K562 (cell line): ENCODE measurements at regions not wholly inside any gene's neighbourhood (a gene's known extent, or its start where the extent isn't known, plus 50 kb on each side); places are given as distances from the start of the nearest gene placed in this dataset.

Source experiments
- ATAC-seq: fragments of 200-7000 bp; cut with Tn5 transposase; 3 replicates; pipeline ENCODE4 v1.9.1; 2020; ENCODE audit warnings: moderate library complexity
- BruUV-seq: library from RNA; stranded (reverse); fragments of 400-500 nt; replicated peaks from 2 replicates; lab custom pipeline; 2021; lab: Mats Ljungman, UMichigan
- CTCF ChIA-PET: fragments of 300-600 bp; formaldehyde crosslinking; extraction: SDS; loops from one replicate; lab custom pipeline; 2021; ENCODE audit warnings: low intra/inter-chr PET ratio; lab: Yijun Ruan, JAX
- POLR2A ChIA-PET: fragments of 300-600, 350-650 bp; sonication (Branson Sonifier 250); formaldehyde crosslinking; extraction: SDS; loops from one replicate; lab custom pipeline; 2021; ENCODE audit warnings: antibody characterized with exemption, inconsistent platforms; lab: Yijun Ruan, JAX
- DNase-seq, 4 experiments: peaks; one replicate each; pipeline versions ENCODE4 v3.0.0 to v3.0.0-alpha.2; 2011 to 2018; ENCODE audit warnings: low spot score in 3 of 4, mixed read lengths in 3 of 4; ENCODE audit errors: extremely low read depth in 1 of 4
- FAIRE-seq: peaks from 2 replicates; lab custom pipeline; 2011; peaks lifted over from hg19 to GRCh38; lab: Jason Lieb, UNC
- H2AFZ ChIP-seq: 2 replicates; pipeline ENCODE4 v1.6.0; 2011; ENCODE audit warnings: low read depth, low read length, control low read depth, inconsistent platforms
- H3K27ac ChIP-seq: fragments of 200-600 bp; 3 replicates; pipeline ENCODE4 v1.8.0; 2011; ENCODE audit warnings: low read depth, mild to moderate bottlenecking, control low read depth, inconsistent platforms, low read length, moderate library complexity, mixed read lengths; ENCODE audit errors: extremely low read depth
- H3K27me3 ChIP-seq, 2 experiments: fragments of 300-600 bp in 1 of 2; 2 replicates in 1 of 2; 3 replicates in 1 of 2; pipeline versions ENCODE4 v1.6.0 to v1.8.0; 2011; ENCODE audit warnings: inconsistent platforms in 2 of 2, low read length in 2 of 2, mild to moderate bottlenecking in 1 of 2, mixed read lengths in 1 of 2, moderate library complexity in 1 of 2; ENCODE audit not compliant: control insufficient read depth in 2 of 2, insufficient read depth in 2 of 2
- H3K36me3 ChIP-seq: fragments of 300-600 bp; 3 replicates; pipeline ENCODE4 v1.8.0; 2011; ENCODE audit warnings: mild to moderate bottlenecking, low read length, inconsistent platforms; ENCODE audit not compliant: control insufficient read depth, insufficient read depth
- H3K4me1 ChIP-seq, 2 experiments: fragments of 200-600 bp in 1 of 2; replicated peaks in 1 of 2; 2 replicates in 1 of 2; 3 replicates in 1 of 2; pipeline versions ENCODE4 v1.5.1 to v1.8.0; 2011; ENCODE audit warnings: inconsistent platforms in 2 of 2, low read length in 2 of 2, mild to moderate bottlenecking in 1 of 2, mixed read lengths in 1 of 2, moderate library complexity in 1 of 2; ENCODE audit not compliant: control insufficient read depth in 2 of 2, insufficient read depth in 2 of 2
- H3K4me2 ChIP-seq: 2 replicates; pipeline ENCODE4 v1.6.1; 2011; ENCODE audit warnings: low read length, control low read depth, inconsistent platforms, mixed read lengths; ENCODE audit not compliant: insufficient read depth
- H3K4me3 ChIP-seq: fragments of 200-600 bp; sonication (generic), shearing (Covaris generic); 2 replicates; pipeline ENCODE4 v1.5.1; 2016; ENCODE audit warnings: control low read depth, inconsistent platforms
- H3K79me2 ChIP-seq: fragments of 200-600 bp; 3 replicates; pipeline ENCODE4 v1.8.0; 2011; ENCODE audit warnings: low read length, inconsistent platforms; ENCODE audit not compliant: control insufficient read depth, insufficient read depth
- H3K9ac ChIP-seq, 2 experiments: 2 replicates each; pipeline versions ENCODE4 v1.6.0 to v1.6.1; 2011; ENCODE audit warnings: low read depth in 2 of 2, low read length in 2 of 2, control low read depth in 1 of 2, inconsistent platforms in 1 of 2, mild to moderate bottlenecking in 1 of 2, mixed read lengths in 1 of 2; ENCODE audit not compliant: insufficient read depth in 1 of 2
- H3K9me1 ChIP-seq: one replicate; pipeline ENCODE4 v1.6.0; 2011; ENCODE audit warnings: inconsistent platforms, mild to moderate bottlenecking, low read length, moderate library complexity; ENCODE audit not compliant: control insufficient read depth, insufficient read depth
- H3K9me3 ChIP-seq: replicated peaks from 2 replicates; pipeline ENCODE4 v1.5.1; 2011; ENCODE audit warnings: low read depth, low read length, inconsistent platforms; ENCODE audit not compliant: control insufficient read depth, insufficient read depth
- H4K20me1 ChIP-seq: replicated peaks from 2 replicates; pipeline ENCODE4 v1.6.1; 2011; ENCODE audit warnings: low read length, inconsistent platforms, mixed read lengths; ENCODE audit not compliant: control insufficient read depth, insufficient read depth
- ASH1L ChIP-seq: fragments of 450-650 bp; IDR thresholded peaks from 2 replicates; pipeline ENCODE4 v1.6.1; 2018; ENCODE audit warnings: borderline replicate concordance, mild to moderate bottlenecking, low read depth; ENCODE audit not compliant: partially characterized antibody
- CREM ChIP-seq: IDR thresholded peaks from 2 replicates; pipeline ENCODE4 v1.6.1; 2014; ENCODE audit warnings: antibody characterized with exemption, low read depth
- EWSR1 ChIP-seq: fragments of 450-650 bp; IDR thresholded peaks from 2 replicates; pipeline ENCODE4 v1.6.1; 2018; ENCODE audit warnings: borderline replicate concordance, mild to moderate bottlenecking, low read depth, moderate library complexity; ENCODE audit not compliant: partially characterized antibody
- GATAD2B ChIP-seq: fragments of 450-650 bp; IDR thresholded peaks from 2 replicates; pipeline ENCODE4 v1.6.1; 2017; ENCODE audit warnings: mild to moderate bottlenecking, borderline replicate concordance
- JUN ChIP-seq, 2 experiments: sonication (generic) in 1 of 2; formaldehyde crosslinking in 1 of 2; IDR thresholded peaks; 2 replicates each; pipeline versions ENCODE4 v1.6.1 to v1.8.0; 2012 to 2022; ENCODE audit warnings: borderline replicate concordance in 2 of 2, mild to moderate bottlenecking in 2 of 2, improper control_type of control experiment in 1 of 2, low read depth in 1 of 2, low read length in 1 of 2, missing genetic modification reagents in 1 of 2
- NFYB ChIP-seq: IDR thresholded peaks from 2 replicates; pipeline ENCODE4 v1.6.1; 2011; ENCODE audit warnings: mild to moderate bottlenecking, moderate library complexity; ENCODE audit not compliant: insufficient read length; ENCODE audit errors: extremely low read depth
- SNRNP70 ChIP-seq: fragments of 200-400 bp; formaldehyde crosslinking; optimal IDR thresholded peaks from 2 replicates; pipeline ENCODE3; 2017; ENCODE audit warnings: low read depth, low read length
- SP2 ChIP-seq: IDR thresholded peaks from 2 replicates; pipeline ENCODE4 v1.6.1; 2011; ENCODE audit warnings: mild to moderate bottlenecking, low read depth, low read length, moderate library complexity; ENCODE audit not compliant: poor library complexity, severe bottlenecking; ENCODE audit errors: extremely low read depth
- THAP12 ChIP-seq: fragments of 250-450 bp; sonication (Bioruptor Pico); IDR thresholded peaks from 2 replicates; pipeline ENCODE4 v1.9.0; 2021; ENCODE audit warnings: mild to moderate bottlenecking, inconsistent platforms
- XRCC4 ChIP-seq: IDR thresholded peaks from one replicate; pipeline ENCODE4 v1.6.1; 2011; ENCODE audit not compliant: insufficient read depth, insufficient read length; ENCODE audit errors: extremely low read depth
- ZC3H4 ChIP-seq: sonication (generic); formaldehyde crosslinking; IDR thresholded peaks from 2 replicates; pipeline ENCODE4 v1.9.0; 2021; ENCODE audit warnings: missing genetic modification reagents, borderline replicate concordance
- ZKSCAN8 ChIP-seq: fragments of 200-800 bp; sonication (Bioruptor generic); IDR thresholded peaks from 2 replicates; pipeline ENCODE4 v1.6.1; 2016; ENCODE audit warnings: missing genetic modification characterization, missing compliant biosample characterization
- ZNF124 ChIP-seq: sonication (generic); formaldehyde crosslinking; IDR thresholded peaks from 2 replicates; pipeline ENCODE4 v1.8.1; 2022; ENCODE audit warnings: missing genetic modification reagents
- ZNF143 ChIP-seq: sonication (generic); formaldehyde crosslinking; IDR thresholded peaks from 2 replicates; pipeline ENCODE4 v1.9.0; 2022; ENCODE audit warnings: mild to moderate bottlenecking, missing genetic modification reagents
- ZNF436 ChIP-seq: fragments of 250-450, 450-650 bp; sonication (Bioruptor Pico); formaldehyde crosslinking; IDR thresholded peaks from 2 replicates; pipeline ENCODE4 v1.7.0; 2020; ENCODE audit warnings: mild to moderate bottlenecking
- ZNF699 ChIP-seq: fragments of 250-450 bp; sonication (Bioruptor Pico); IDR thresholded peaks from 2 replicates; pipeline ENCODE4 v1.8.0; 2021; ENCODE audit warnings: mild to moderate bottlenecking, moderate library complexity; ENCODE audit not compliant: insufficient replicate concordance
- WGBS: fragments of 100-300 bp; shearing (Covaris generic); methylation state at CpG from one replicate; pipeline ENCODE4 v1.1.6; 2016; ENCODE audit warnings: low coverage, mixed read lengths; ENCODE audit not compliant: insufficient coverage; ENCODE audit errors: missing lambda C conversion rate; 5-methylcytosine and 5-hydroxymethylcytosine counted together
- in situ Hi-C: fragments of 300-500 bp; cut with MboI; formaldehyde crosslinking; loops from 4 replicates; pipeline ENCODE4 v1.15.0; 2018; ENCODE audit warnings: inconsistent platforms, mixed read lengths
- intact Hi-C: fragments of 100-400 bp; cut with micrococcal nuclease; formaldehyde crosslinking; loops from 2 replicates; pipeline ENCODE4 v1.14.2; 2022
- TF ChIP-seq, protein P1 (sequence below), 2 experiments: fragments of 200-800 bp in 1 of 2; sonication (Bioruptor generic) in 1 of 2; sonication (generic) in 1 of 2; formaldehyde crosslinking in 1 of 2; IDR thresholded peaks in 1 of 2; conservative IDR thresholded peaks in 1 of 2; 2 replicates each; pipeline versions ENCODE4 v1.5.0 to v1.6.1; 2016 to 2020; ENCODE audit warnings: missing compliant biosample characterization in 1 of 2, missing genetic modification characterization in 1 of 2, missing genetic modification reagents in 1 of 2
- TF ChIP-seq, protein P2 (sequence below): fragments of 450-650 bp; IDR thresholded peaks from 2 replicates; pipeline ENCODE4 v1.6.1; 2014; ENCODE audit warnings: low read depth, mild to moderate bottlenecking, moderate library complexity, borderline replicate concordance

DNA sequence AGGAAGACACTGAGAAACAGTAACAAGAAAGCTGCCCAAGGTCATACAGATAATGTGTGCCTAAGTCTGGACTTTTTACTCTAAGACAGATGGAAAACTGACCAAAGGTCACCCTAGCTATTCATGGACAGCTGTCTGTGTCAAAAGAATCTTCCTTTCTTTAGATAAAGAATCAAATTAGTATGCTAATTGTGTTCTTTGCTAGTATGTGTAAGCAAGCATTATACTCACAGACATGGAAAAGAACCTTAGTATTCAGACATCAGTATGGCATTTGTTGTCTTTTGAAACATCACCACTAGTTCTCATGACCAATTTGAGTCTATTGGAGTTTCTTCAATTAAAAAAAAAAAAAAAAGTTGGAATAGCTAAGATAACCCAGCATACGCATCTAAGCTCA is 91.8 kb upstream of the SOX2 start:
- in situ Hi-C loops (no loop called here), intact Hi-C loops (no loop called here)
- no peak for ATAC-seq
- H3K79me2 ChIP-seq: no peaks in the 10 kb centered on the region
- FAIRE-seq: no peak
- H3K27ac ChIP-seq: no peak overlapping the region
- no peak for DNase-seq
- H2AFZ ChIP-seq: no peak overlapping the region
- H3K4me1 ChIP-seq: no peaks in the 10 kb centered on the region
- no peaks in the 10 kb centered on the region for H3K9me3 ChIP-seq
- no peaks in the 10 kb centered on the region for H3K36me3 ChIP-seq
- ChIA-PET POLR2A (interaction anchor here (0.6 kb wide), 1 partner anchor 9 kb away, joined by 3 read pairs; no protein-coding TSS in a partner anchor), CTCF (no interaction called here)
- no peaks in the 10 kb centered on the region for H3K9me1 ChIP-seq
- H3K4me2 ChIP-seq: no peak overlapping the region
- no peaks in the 10 kb centered on the region for H3K27me3 ChIP-seq
- no peak overlapping the region for H3K4me3 ChIP-seq
- no peak overlapping the region for H3K9ac ChIP-seq
- WGBS: 0% methylated on average over 1 of the region's 1 CpG
- no TSS peak for BruUV-seq
- H4K20me1 ChIP-seq: no peaks in the 10 kb centered on the region
- TF ChIP-seq GATAD2B: no peak
- no peak for TF ChIP-seq SNRNP70
- no peak for TF ChIP-seq CREM
- no peak for TF ChIP-seq ASH1L
- TF ChIP-seq NFYB: no peak
- TF ChIP-seq, protein P1, sequence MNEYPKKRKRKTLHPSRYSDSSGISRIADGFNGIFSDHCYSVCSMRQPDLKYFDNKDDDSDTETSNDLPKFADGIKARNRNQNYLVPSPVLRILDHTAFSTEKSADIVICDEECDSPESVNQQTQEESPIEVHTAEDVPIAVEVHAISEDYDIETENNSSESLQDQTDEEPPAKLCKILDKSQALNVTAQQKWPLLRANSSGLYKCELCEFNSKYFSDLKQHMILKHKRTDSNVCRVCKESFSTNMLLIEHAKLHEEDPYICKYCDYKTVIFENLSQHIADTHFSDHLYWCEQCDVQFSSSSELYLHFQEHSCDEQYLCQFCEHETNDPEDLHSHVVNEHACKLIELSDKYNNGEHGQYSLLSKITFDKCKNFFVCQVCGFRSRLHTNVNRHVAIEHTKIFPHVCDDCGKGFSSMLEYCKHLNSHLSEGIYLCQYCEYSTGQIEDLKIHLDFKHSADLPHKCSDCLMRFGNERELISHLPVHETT (CRISPR knock-in tag; conservative IDR thresholded peaks at IDR 0.05 in 1 of 2, IDR thresholded peaks at IDR 0.05 in 1 of 2): no peak
- TF ChIP-seq EWSR1: no peak
- no peak for TF ChIP-seq SP2
- no peak for TF ChIP-seq ZKSCAN8
- no peak for TF ChIP-seq ZNF143 (CRISPR knock-in tag)
- TF ChIP-seq, protein P2, sequence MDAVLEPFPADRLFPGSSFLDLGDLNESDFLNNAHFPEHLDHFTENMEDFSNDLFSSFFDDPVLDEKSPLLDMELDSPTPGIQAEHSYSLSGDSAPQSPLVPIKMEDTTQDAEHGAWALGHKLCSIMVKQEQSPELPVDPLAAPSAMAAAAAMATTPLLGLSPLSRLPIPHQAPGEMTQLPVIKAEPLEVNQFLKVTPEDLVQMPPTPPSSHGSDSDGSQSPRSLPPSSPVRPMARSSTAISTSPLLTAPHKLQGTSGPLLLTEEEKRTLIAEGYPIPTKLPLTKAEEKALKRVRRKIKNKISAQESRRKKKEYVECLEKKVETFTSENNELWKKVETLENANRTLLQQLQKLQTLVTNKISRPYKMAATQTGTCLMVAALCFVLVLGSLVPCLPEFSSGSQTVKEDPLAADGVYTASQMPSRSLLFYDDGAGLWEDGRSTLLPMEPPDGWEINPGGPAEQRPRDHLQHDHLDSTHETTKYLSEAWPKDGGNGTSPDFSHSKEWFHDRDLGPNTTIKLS: no peak
- TF ChIP-seq THAP12 (CRISPR knock-in tag): no peak
- TF ChIP-seq ZNF124 (CRISPR knock-in tag): no peak
- TF ChIP-seq ZNF436 (CRISPR knock-in tag): no peak
- no peak for TF ChIP-seq ZNF699 (CRISPR knock-in tag)
- TF ChIP-seq JUN (IDR thresholded peaks at IDR 0.05; ENCODE audit: borderline replicate concordance, low read depth, low read length): no peak
- TF ChIP-seq JUN (CRISPR knock-in tag; IDR thresholded peaks at IDR 0.05; ENCODE audit: borderline replicate concordance): no peak
- TF ChIP-seq ZC3H4: no peak
- TF ChIP-seq XRCC4: no peak
